Mammary epithelial cell (primary cell): ENCODE measurements at regions not wholly inside any gene's neighbourhood (a gene's known extent, or its start where the extent isn't known, plus 50 kb on each side); places are given as distances from the start of the nearest gene placed in this dataset.
"Not testable (repeated sequence)": the region's sequence is repeated elsewhere in the genome, so short reads cannot be mapped to it uniquely, and the experiment has no call there.

Source experiments
- CTCF ChIP-seq, 2 donors: IDR thresholded peaks in 1 of 2; conservative IDR thresholded peaks in 1 of 2; 2 replicates each; pipeline ENCODE4 v1.5.1; 2011 to 2012; ENCODE audit warnings: inconsistent platforms in 2 of 2, low read length in 2 of 2, mild to moderate bottlenecking in 2 of 2, control low read depth in 1 of 2, low read depth in 1 of 2; ENCODE audit not compliant: insufficient read depth in 1 of 2; ENCODE audit errors: extremely low read depth in 1 of 2
- EZH2 ChIP-seq: IDR thresholded peaks from 2 replicates; pipeline ENCODE4 v1.6.1; 2012; ENCODE audit warnings: low read length, inconsistent platforms, borderline replicate concordance

GRCh38 chr7:119745280-119745679, 527.7 kb upstream of the KCND2 start:
- not testable (repeated sequence) for TF ChIP-seq CTCF (conservative IDR thresholded peaks at IDR 0.05 in 1 of 2, IDR thresholded peaks at IDR 0.05 in 1 of 2; ENCODE audit: extremely low read depth in 1 of 2, insufficient read depth in 1 of 2, low read depth in 1 of 2, low read length in 2 of 2); EZH2
